Kidney glomerular epithelial cell (primary cell): ENCODE measurements at regions not wholly inside any gene's neighbourhood (a gene's known extent, or its start where the extent isn't known, plus 50 kb on each side); places are given as distances from the start of the nearest gene placed in this dataset.

Source experiments
- DNase-seq: peaks from one replicate; lab custom pipeline; 2025; lab: John Stamatoyannopoulos, UW

DNA sequence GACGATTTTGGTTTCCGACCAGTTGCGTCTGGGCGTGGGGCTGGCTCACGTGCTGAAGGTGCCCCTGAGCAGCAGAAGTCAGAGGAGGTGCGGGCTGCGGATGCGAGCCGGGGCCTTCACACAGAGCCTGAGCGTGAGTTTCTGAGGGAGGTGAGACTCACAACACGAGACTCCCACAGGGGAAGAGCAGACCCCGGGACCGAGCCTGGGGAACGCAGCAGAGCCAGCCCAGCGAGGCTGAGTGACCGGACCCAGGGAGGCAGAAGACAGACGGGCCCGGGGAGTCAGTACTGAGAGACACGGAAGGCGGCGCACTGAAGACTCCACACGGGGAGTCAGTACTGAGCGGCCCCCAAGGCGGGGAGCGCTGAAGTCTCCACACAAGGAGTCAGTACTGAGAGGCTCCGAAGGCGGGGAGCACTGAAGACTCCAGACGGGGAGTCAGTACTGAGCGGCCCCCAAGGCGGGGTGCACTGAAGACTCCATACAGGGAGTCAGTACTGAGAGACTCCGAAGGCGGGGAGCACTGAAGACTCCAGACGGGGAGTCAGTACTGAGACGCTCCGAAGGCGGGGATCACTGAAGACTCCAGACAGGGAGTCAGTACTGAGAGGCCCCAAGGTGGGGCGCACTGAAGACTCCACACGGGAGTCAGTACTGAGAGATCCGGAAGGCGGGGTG lies 77.8 kb downstream of the DLL1 start:
- DNase-seq = no peak

DNA sequence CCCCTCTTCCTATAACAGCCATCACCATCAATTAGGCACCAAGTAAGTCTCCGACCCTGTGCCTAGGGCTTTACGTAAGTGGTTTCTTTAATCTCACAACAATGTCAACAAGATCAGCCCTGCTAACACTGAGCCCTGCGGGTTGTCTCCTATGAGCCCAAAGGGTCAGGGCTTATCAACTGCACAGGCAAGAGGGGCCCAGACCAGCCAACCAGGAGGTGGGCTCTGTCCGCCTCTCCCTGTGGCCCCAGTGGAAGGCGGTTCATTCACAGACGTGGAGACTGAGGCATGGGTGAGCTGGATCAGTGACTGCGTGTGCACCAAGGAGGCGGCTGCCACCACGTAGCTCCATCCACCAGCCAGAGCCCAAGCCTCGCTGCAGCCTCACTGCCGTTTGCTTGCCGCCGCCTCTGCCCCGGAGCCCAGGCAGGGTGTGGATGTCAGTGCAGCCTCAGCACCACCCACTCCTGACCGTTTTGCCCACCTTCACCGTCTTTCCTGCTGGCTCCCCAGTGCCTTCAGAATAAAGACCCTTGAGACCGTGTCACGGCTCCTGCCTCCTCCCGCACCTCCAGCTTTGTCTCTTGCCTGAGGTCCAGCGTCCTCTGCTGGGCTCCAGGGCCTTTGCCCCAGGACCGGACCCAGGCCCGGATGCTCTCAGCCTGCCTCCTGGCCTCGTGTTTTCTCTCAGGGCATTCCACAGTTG lies 78.7 kb downstream of the DLL1 start:
- DNase-seq = no peak

DNA sequence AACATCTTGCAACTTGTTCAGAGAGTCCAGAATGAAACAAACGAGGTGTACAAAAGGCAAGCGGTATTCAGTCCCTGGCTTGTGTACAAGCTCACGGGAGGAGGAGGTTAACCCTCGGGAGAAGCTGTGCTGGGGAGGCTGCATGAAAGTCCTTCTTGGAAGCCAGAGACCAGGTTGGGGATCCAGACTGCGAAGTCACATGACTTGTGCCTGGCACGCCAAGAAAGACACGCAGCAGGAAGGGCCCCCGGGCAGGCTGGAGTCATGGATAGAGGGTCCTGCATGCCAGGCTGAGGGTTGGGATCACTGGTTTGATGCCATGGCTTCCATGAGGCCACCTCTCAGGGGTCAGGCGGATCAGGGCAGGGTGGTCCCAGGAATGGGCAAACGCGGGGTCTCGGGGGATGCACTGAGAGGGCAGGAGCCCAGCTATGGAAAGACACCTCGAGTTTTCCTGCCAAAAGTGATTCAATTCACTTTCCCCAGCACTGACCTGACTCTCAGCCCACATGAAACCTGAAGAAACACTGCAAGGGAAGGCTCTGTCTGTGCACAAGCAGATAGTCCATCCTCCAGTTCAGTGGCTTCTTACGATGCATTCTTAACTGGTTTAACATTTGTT lies 79.4 kb downstream of the DLL1 start:
- no peak for DNase-seq

DNA sequence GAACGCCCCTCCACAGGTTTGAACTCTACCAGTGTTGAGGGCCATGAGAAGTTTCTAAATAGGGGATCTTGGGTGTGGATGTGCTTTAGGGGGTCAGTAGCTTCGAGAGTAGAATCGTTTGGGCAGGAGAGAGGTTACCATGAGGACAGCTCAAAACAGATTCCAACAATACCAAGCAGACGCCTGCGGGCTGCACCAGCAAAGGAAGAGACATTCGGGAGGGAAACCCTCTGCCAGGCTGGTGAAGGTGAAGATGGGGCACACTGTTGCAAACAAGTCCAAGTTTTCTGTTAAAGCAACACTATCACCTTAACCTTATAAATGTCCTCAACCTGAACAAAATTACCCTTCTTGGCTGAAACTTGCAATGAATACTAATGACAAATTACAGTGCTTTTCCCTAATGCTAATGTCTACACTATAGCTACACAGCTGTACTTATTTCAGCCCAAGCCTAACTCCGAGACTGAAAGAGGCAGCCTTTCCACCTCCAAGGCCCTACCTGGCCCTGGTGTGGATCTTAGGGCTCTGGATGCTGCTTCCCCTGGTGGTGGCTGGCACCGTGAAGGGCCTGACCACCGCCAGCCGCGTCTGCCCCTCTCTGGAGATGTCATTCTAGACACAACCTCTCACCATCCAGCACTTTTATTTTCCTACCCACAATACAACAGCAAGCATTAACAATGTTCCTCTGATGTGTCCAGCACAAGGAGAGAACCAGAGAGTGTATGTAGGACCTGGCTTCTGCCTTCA lies 80.1 kb downstream of the DLL1 start:
- DNase-seq = no peak

DNA sequence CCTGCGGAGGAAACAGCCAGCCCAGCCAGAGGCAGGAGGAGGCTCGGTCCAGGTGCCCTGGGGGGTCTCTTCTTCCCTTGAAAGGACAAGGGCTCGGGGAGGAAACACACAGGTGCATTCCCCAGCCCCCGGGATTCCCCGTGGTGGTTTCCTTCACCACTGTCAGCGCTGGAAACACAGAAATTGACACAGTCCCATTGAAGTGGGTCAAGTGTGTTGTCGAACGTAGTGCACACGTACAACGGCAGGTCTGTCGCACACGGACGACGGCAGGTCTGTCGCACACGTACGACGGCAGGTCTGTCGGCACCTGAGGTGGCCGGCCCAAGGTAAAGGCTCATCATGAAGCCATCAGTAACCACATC lies 80.9 kb downstream of the DLL1 start:
- DNase-seq = no peak

DNA sequence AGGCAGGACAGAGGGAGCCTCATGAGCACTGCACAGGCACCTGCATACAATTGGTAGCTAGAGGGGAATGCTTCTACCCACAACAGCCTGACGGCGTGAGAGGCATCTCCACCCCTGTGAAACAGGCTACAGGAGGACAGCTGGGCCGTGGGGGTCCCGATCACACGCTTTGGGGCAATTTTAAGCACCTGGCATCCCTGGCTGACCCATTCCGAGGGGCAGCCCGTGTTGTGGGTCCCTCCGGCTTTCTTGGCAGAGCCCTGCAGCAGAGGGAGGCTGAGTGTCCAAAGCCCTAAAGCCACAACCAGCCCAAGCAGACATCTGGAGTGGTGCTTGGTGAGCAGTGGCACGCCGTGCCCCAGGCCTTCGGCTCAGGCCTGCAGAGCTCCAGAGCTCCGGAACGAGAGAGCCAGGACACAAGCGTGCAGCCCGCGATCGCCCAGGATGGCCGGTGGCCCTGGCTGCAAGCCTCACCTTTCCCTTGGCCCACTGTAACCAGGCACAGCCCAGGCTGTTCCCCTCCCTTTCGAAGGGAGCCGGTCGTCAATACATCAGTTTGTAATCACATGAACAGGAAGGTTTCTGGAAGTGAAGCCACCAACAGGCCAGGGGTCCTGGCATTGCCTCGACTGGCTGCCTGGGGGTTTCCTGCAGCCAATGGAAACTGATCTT lies 81.4 kb downstream of the DLL1 start:
- DNase-seq = no peak

DNA sequence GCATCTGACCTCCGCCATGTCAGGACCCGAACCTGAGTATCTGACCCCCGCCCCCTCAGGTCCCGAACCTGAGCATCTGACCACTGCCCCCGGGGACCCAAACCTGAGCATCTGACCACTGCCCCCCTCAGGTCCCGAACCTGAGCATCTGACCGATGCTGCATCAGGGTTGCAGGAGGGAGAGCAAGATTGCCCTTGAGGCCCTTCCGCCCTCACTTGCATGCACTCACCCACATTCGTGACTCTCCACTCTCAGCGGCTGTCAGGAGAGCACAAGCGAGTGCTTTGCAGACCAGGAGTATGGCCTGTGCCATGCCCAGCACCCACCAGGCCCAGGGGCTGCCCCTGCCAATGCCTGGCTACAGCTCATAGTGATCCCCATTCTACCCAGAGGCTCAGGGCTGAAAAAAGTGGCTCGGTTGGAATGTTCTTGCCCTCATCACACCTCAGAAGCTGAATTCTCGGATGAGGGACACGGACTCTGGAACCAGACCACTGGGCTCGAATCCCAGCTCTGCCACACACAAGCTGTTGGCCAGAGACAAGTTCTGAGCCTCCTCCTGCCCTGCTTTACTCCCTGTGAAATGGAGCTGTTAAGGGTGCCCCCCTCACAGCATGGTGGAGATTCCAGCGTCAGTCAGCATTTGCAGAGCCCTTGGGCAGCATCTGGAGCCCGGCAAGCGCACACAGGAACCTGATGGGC lies 82.1 kb downstream of the DLL1 start:
- DNase-seq = no peak

DNA sequence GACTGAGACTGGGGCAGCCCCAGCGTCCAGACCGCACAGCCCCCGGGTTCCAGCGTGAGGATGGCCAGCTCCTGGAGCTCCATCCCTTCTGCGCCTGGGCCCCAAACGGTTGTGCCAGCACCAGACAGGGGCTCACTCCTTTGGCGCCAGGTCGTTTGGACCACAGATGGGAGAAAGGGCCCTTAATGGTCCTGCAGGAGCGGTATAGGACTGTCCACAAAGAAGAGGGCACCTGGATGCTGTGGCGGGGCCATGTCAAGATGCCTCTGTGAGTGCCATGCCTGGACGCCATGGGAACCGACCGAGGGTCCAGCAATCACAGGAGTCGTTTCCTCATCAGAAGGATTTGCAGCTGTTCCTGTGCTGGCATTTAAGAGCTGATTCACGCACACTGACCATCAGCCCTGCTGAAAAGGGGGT lies 82.7 kb downstream of the DLL1 start:
- DNase-seq = no peak

DNA sequence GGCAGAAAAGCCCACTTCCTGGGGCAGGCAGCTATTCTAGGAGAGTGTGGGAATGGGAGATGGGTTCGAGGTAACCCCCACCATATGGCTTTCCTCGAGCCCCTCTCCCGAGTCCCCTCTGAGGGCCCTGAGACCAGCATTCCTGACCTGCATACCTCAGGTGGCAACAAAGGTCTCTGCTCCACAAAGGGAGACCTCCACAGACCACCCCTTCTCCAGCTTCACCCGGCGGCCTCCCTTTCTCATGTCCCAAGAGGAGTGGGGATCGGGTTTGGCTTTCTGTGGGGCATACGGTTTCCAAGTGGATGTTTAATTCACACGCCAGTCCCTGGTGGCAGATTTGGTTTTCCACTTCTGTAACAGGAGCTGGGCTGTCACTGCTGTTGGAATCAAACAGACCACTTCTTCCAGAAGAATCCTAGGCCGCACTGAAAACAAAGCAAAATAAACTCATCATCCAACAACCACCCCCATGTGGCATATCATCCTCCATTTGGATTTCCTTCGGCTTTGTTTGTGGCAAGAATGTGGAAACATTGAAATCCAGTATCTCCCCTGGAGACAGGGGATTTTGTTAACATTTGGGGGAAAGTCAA lies 83.2 kb downstream of the DLL1 start:
- DNase-seq = no peak

DNA sequence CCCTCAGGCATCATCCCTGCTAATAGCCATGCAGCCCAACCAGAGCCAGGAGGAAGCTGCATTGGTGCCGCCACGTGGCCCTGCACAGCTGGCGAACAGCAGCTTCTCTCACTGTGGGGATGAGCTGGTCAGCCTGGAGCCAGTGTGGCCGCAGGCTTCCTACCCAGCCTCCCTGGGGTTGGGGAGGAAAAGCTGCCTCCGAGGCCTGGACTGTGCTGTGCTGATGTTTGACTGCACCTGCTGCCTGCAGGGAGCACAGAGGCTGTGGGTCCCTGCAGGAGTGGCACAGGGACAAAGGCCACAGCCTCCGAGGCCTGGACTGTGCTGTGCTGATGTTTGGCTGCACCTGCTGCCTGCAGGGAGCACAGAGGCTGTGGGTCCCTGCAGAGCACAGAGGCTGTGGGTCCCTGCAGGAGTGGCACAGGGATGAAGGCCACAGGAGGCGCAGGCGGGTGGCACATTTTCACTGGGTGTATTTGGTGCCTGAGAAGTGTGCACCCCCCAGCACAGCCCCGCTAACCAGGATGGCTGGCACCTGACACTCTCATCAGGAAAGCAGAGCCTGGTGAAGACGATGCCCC lies 83.9 kb downstream of the DLL1 start:
- DNase-seq = no peak

DNA sequence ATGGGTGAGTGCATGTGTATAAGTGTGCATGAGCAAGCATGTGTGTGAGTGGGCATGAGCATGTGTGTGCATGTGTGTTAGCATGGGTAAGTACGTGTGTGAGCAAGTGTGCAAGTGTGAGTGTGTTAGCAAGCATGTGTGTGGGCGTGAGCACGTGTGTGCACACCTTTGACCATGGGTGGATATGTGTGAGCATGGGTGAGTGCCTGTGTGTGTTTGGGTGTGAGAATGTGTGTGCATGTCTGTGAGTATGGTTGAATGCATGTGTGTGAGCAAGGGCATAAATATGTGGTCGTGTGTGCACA lies 84.6 kb downstream of the DLL1 start:
- no peak for DNase-seq

DNA sequence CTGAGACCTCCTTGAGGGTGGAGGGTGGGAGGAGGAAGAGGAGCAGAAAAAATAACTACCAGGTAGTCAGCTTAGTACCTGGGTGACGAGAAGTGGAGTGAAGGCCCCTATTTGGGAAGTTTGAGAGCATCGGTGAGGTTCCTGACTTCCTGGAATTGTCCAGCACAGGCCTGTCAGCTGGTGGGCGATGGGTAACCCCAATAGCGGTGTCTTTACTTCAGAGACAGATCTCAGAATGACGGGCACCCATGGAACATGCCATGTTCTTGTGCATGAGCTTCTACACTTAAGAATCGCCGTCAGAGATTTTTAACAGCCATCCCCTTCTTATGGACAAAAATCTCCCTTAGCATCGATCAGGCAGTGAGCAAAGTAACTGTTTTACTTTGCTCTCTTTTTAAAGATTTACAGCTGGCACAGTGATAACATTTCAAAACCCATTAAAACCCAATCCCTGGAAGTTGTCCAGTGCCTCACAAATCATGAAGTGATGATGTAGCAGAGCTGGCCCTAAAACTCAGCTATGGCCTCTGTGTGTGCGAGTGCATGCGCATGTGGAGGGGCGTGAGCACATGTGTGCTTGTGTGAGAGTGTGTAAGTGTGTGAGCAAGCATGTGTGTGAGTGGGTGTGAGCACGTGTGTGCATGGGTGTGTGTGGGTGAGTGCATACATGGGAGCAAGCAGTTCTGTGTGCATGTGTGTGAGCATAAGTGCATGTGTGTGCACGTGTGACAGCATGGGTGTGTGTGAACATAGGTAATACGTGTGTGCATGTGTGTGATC lies 85.2 kb downstream of the DLL1 start:
- no peak for DNase-seq

DNA sequence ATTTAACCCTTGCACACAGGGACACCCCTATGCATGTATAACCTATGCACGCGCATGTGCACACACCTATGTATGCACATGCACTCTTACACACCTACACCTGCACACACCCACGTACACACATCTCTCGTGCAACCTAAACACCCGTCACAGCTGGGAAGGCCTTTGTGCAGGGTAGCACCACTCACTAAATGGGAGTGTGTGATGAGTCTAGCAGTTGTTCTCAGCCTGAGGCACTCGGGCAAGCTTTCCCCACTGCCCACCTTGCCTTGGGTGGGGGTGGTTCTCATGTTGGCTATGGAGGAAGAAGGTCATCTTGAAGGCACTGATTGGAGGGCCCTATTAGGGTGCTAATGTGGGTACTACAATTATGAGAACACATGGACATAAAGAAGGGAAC lies 85.8 kb downstream of the DLL1 start:
- DNase-seq = no peak

DNA sequence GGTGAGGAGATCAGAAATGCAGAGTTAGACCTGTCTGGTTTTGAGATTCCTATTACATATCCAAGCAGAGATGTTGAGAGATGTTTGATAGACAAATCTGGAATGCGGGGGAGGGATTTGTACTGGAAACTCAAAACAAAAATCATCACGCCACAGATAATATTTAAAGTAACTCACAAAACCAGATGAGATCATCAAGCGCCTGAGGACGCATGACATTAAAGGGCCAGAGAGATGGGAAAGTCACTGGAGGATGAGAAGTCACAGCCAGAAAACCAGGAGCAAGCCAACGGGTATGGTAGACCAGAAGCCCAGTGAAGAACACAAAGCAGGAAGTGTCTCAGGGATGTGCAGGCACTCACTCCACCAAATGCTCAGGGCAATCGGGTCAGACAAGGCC lies 87.7 kb downstream of the DLL1 start:
- peak; percentile 18 for DNase-seq

DNA sequence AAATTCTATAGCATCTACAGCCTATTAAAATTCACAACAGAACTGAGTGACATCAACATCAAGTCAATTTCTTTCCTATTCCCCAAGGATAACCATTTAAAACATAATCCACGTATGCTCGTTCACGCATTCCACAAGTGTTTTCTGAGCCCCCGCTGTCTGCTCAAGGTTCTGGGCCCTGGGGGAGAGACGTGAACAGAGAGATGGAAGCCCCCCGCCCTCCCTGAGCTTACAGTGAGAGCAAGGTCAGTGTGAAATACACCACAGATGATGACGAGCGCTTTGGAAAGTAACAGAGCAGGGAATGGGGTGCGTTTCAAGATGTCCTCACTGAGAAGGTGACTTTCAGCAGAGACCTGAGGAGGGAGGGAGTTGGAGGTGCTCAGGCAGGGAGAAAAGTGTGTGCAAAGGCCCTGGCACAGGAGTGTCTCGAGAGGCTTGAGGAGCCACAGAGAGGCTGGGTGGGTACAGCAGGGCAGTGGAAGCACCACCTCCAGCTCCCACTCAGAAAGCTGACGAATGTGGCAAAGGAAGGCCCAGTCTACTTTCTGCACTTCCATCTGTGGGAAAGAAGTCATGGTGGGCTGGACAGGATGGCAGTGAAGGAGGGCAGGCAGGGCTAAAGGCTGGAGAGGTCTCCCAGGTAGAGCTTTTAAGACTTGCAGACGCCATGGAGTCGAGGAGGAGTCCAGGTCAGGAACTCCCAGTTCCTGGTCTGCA lies 88.3 kb downstream of the DLL1 start:
- DNase-seq = no peak

DNA sequence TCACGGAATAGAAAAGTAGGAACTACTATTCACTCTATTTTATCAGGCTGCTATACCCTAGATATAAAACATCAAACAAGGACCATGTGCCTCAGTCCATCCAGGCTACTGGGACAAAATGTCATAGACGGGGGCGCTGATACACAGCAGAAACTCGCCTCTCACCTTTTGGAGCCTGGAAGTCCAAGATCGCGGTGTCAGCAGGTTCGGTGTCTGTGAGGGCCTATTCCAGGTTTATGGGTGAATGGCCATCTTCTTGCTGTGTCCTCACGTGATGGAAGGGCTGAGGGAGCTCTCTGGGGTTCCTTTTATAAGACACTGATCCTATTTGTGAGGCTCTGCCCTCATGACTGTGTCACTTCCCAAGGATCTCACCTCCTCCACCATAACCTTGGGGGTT lies 89.5 kb downstream of the DLL1 start:
- DNase-seq = no peak

DNA sequence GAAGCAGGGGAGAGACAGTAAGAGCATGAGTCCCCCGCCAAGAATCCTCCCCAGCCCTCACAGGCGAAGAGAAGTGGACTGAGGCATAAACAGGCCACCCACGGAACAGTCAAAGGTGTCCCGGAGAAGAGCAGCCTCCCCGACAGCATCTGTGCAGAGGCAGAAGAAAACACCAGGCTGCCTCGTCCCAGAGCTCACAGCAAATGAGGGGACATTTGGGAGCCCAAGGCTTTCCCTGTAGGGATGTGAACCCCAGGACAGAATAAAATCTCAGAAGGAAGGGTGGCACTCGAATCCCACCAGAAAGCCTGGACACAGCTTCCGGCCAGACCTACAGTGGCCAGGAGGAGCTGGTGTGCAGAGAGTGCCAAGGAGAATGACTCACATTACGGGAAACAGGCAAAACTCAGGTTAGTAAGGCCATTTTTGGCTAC lies 90.4 kb downstream of the DLL1 start:
- DNase-seq = peak; percentile 3

DNA sequence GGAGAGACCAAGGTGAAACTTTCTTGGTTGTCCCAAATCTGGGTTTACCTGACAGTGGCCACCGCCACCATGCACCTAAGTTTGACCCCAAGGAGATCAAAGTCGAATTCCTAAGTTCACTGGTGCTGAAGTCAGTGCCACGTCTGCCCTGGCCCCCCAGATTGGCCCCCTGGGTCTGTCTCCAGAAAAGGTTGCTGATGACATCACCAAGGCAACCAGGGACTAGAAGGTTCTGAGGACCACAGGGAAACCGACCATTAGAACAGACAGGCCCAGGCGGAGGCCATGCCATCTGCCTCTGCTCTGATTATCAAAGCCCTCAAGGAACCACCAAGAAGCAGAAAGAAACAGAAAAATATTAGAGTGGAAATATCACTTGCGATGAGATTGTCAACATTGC lies 91.2 kb downstream of the DLL1 start:
- no peak for DNase-seq

DNA sequence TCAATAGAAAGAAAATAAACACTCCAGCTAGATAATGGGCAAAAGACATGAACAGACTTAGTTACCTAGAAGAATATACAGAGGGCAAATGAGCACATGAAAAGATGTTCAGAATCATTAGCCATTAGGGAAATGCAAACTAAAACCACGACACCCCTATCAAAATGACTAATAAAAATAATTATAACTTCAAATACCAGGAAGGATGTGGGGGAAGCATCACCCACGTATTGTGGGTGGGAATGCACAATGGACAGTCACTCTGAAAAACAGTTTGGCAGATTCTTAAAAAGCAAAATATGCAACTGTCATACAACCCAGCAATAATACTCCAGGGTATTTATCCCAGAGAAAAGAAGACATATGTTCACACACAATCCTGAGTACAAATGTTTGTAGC lies 92.6 kb downstream of the DLL1 start:
- no peak for DNase-seq
